GM23338 (cell line): ENCODE measurements at regions not wholly inside any gene's neighbourhood (a gene's known extent, or its start where the extent isn't known, plus 50 kb on each side); places are given as distances from the start of the nearest gene placed in this dataset.

Experiments
- ATAC-seq: fragments of 200-7000 bp; cut with Tn5 transposase; 3 replicates; pipeline ENCODE4 v1.9.1; 2020
- DNase-seq: peaks from one replicate; pipeline ENCODE4 v3.0.0-alpha.2; 2015; ENCODE audit warnings: low spot score
- H2AFZ ChIP-seq: fragments of 200-600 bp; sonication (generic); 2 replicates; pipeline ENCODE4 v1.8.0; 2016; ENCODE audit warnings: antibody characterized with exemption, mild to moderate bottlenecking, moderate library complexity
- H3F3A ChIP-seq: fragments of 200-600 bp; sonication (generic); replicated peaks from 2 replicates; pipeline ENCODE4 v1.8.0; 2017; ENCODE audit warnings: antibody characterized with exemption, mixed run types, low read depth
- H3K27ac ChIP-seq: fragments of 200-600 bp; sonication (generic); 2 replicates; pipeline ENCODE4 v1.6.1; 2016; ENCODE audit warnings: low read depth
- H3K27me3 ChIP-seq: fragments of 200-600 bp; sonication (generic); 2 replicates; pipeline ENCODE4 v1.8.0; 2016; ENCODE audit warnings: mild to moderate bottlenecking, mixed run types, moderate library complexity; ENCODE audit not compliant: insufficient read depth
- H3K36me3 ChIP-seq: fragments of 200-600 bp; sonication (generic); 2 replicates; pipeline ENCODE4 v1.8.0; 2016; ENCODE audit warnings: mild to moderate bottlenecking; ENCODE audit not compliant: insufficient read depth
- H3K4me1 ChIP-seq: fragments of 200-600 bp; sonication (generic); 2 replicates; pipeline ENCODE4 v1.8.0; 2016; ENCODE audit warnings: mild to moderate bottlenecking, moderate library complexity; ENCODE audit not compliant: insufficient read depth
- H3K4me2 ChIP-seq: fragments of 200-600 bp; sonication (generic); 2 replicates; pipeline ENCODE4 v1.7.1; 2017; ENCODE audit warnings: mixed run types
- H3K4me3 ChIP-seq: fragments of 200-600 bp; sonication (generic); 2 replicates; pipeline ENCODE4 v1.6.1; 2016; ENCODE audit warnings: mixed run types
- H3K79me2 ChIP-seq: fragments of 200-600 bp; sonication (generic); replicated peaks from 2 replicates; pipeline ENCODE4 v1.8.0; 2017; ENCODE audit warnings: mild to moderate bottlenecking; ENCODE audit not compliant: insufficient read depth
- H3K9me2 ChIP-seq: fragments of 200-600 bp; sonication (generic); 2 replicates; pipeline ENCODE4 v1.8.0; 2017; ENCODE audit not compliant: insufficient read depth
- H4K20me1 ChIP-seq: fragments of 200-600 bp; sonication (generic); replicated peaks from 2 replicates; pipeline ENCODE4 v1.8.0; 2017; ENCODE audit warnings: mild to moderate bottlenecking; ENCODE audit not compliant: insufficient read depth
- H3K27ac Mint-ChIP-seq: 2 replicates; pipeline ENCODE4 v1.8.0; 2020; ENCODE audit warnings: inconsistent platforms, mild to moderate bottlenecking, moderate library complexity, mixed read lengths
- H3K27me3 Mint-ChIP-seq: 3 replicates; pipeline ENCODE4 v1.8.0; 2022; ENCODE audit warnings: low read depth, mild to moderate bottlenecking, moderate library complexity, mixed read lengths, inconsistent platforms; ENCODE audit not compliant: insufficient read depth, poor library complexity
- H3K36me3 Mint-ChIP-seq: 3 replicates; pipeline ENCODE4 v1.8.0; 2021; ENCODE audit warnings: low read depth, mild to moderate bottlenecking, inconsistent platforms, moderate library complexity, mixed read lengths
- H3K4me1 Mint-ChIP-seq: 3 replicates; pipeline ENCODE4 v1.8.0; 2020; ENCODE audit warnings: mild to moderate bottlenecking, inconsistent platforms, mixed read lengths
- H3K4me3 Mint-ChIP-seq: 3 replicates; pipeline ENCODE4 v1.8.0; 2021; ENCODE audit warnings: moderate library complexity, mild to moderate bottlenecking, inconsistent platforms, mixed read lengths
- H3K9me3 Mint-ChIP-seq: 3 replicates; pipeline ENCODE4 v1.8.0; 2020; ENCODE audit warnings: moderate library complexity, mild to moderate bottlenecking, inconsistent platforms, mixed read lengths
- CREB1 ChIP-seq: fragments of 250-450 bp; sonication (Bioruptor Pico); IDR thresholded peaks from 2 replicates; pipeline ENCODE4 v1.5.0; 2020; ENCODE audit warnings: low read depth, mild to moderate bottlenecking, moderate library complexity
- CTCF ChIP-seq, 2 experiments: fragments of 200-600 bp in 1 of 2; sonication (generic) in 1 of 2; conservative IDR thresholded peaks; 2 replicates each; pipeline versions ENCODE4 v1.5.1 to v1.6.1; 2016 to 2017; ENCODE audit warnings: antibody characterized with exemption in 2 of 2, low read depth in 2 of 2, mild to moderate bottlenecking in 2 of 2, moderate library complexity in 1 of 2
- ETS1 ChIP-seq: IDR thresholded peaks from 2 replicates; pipeline ENCODE4 v1.6.1; 2016; ENCODE audit warnings: antibody characterized with exemption
- EZH2phosphoT487 ChIP-seq: fragments of 200-600 bp; sonication (generic); IDR thresholded peaks from one replicate; pipeline ENCODE4 v1.8.1; 2018; ENCODE audit warnings: antibody characterized with exemption; ENCODE audit not compliant: unreplicated experiment
- NANOG ChIP-seq: IDR thresholded peaks from 2 replicates; pipeline ENCODE4 v1.6.1; 2016; ENCODE audit warnings: antibody characterized with exemption, borderline replicate concordance
- REST ChIP-seq: IDR thresholded peaks from one replicate; pipeline ENCODE4 v1.6.1; 2018; ENCODE audit warnings: antibody characterized with exemption; ENCODE audit not compliant: unreplicated experiment
- ZNF114 ChIP-seq: fragments of 250-450 bp; sonication (Bioruptor Pico); IDR thresholded peaks from 2 replicates; pipeline ENCODE4 v1.5.0; 2020; ENCODE audit warnings: mild to moderate bottlenecking, moderate library complexity
- ZNF462 ChIP-seq: fragments of 250-450 bp; sonication (Bioruptor Pico); IDR thresholded peaks from 2 replicates; pipeline ENCODE4 v1.5.0; 2020; ENCODE audit warnings: mild to moderate bottlenecking, moderate library complexity

GRCh38 chr12:60123557-60123956 lies 527.7 kb downstream of the SLC16A7 start (continued):
- no peak for TF ChIP-seq REST
- TF ChIP-seq ZNF114 (CRISPR knock-in tag): no peak
- TF ChIP-seq ETS1: no peak
- no peak for TF ChIP-seq CTCF (conservative IDR thresholded peaks at IDR 0.05; ENCODE audit: low read depth in 2 of 2)

GRCh38 chr12:60137513-60137912 lies 541.7 kb downstream of the SLC16A7 start:
- no peaks in the 10 kb centered on the region for H3F3A ChIP-seq
- H3K27ac ChIP-seq: no peak overlapping the region
- ATAC-seq: no peak
- Mint-ChIP-seq H3K27me3 (no peaks in the 10 kb centered on the region), H3K4me1 (peaks cover 4% of the 10 kb centered on the region; the same call in 2 of the 3 replicates), H3K36me3 (no peaks in the 10 kb centered on the region), H3K4me3 (no peak overlapping the region), H3K9me3 (no peaks in the 10 kb centered on the region), H3K27ac (no peak overlapping the region)
- DNase-seq: no peak
- no peaks in the 10 kb centered on the region for H3K27me3 ChIP-seq
- no peak overlapping the region for H3K4me3 ChIP-seq
- no peaks in the 10 kb centered on the region for H3K79me2 ChIP-seq
- H3K36me3 ChIP-seq: no peaks in the 10 kb centered on the region
- no peaks in the 10 kb centered on the region for H4K20me1 ChIP-seq
- H3K4me1 ChIP-seq: no peaks in the 10 kb centered on the region
- TF ChIP-seq EZH2phosphoT487: no peak
- TF ChIP-seq NANOG: no peak
- TF ChIP-seq ZNF462: no peak
- no peak for TF ChIP-seq CREB1 (CRISPR knock-in tag)
- H3K4me2 ChIP-seq: no peak overlapping the region
- H2AFZ ChIP-seq: no peak overlapping the region
- no peaks in the 10 kb centered on the region for H3K9me2 ChIP-seq
